GM23338 (cell line): ENCODE measurements at regions not wholly inside any gene's neighbourhood (a gene's known extent, or its start where the extent isn't known, plus 50 kb on each side); places are given as distances from the start of the nearest gene placed in this dataset.

Experiments used
- ATAC-seq: fragments of 200-7000 bp; cut with Tn5 transposase; 3 replicates; pipeline ENCODE4 v1.9.1; 2020
- DNase-seq: peaks from one replicate; pipeline ENCODE4 v3.0.0-alpha.2; 2015; ENCODE audit warnings: low spot score
- H2AFZ ChIP-seq: fragments of 200-600 bp; sonication (generic); 2 replicates; pipeline ENCODE4 v1.8.0; 2016; ENCODE audit warnings: antibody characterized with exemption, mild to moderate bottlenecking, moderate library complexity
- H3F3A ChIP-seq: fragments of 200-600 bp; sonication (generic); replicated peaks from 2 replicates; pipeline ENCODE4 v1.8.0; 2017; ENCODE audit warnings: antibody characterized with exemption, mixed run types, low read depth
- H3K27ac ChIP-seq: fragments of 200-600 bp; sonication (generic); 2 replicates; pipeline ENCODE4 v1.6.1; 2016; ENCODE audit warnings: low read depth
- H3K27me3 ChIP-seq: fragments of 200-600 bp; sonication (generic); 2 replicates; pipeline ENCODE4 v1.8.0; 2016; ENCODE audit warnings: mild to moderate bottlenecking, mixed run types, moderate library complexity; ENCODE audit not compliant: insufficient read depth
- H3K36me3 ChIP-seq: fragments of 200-600 bp; sonication (generic); 2 replicates; pipeline ENCODE4 v1.8.0; 2016; ENCODE audit warnings: mild to moderate bottlenecking; ENCODE audit not compliant: insufficient read depth
- H3K4me1 ChIP-seq: fragments of 200-600 bp; sonication (generic); 2 replicates; pipeline ENCODE4 v1.8.0; 2016; ENCODE audit warnings: mild to moderate bottlenecking, moderate library complexity; ENCODE audit not compliant: insufficient read depth
- H3K4me2 ChIP-seq: fragments of 200-600 bp; sonication (generic); 2 replicates; pipeline ENCODE4 v1.7.1; 2017; ENCODE audit warnings: mixed run types
- H3K4me3 ChIP-seq: fragments of 200-600 bp; sonication (generic); 2 replicates; pipeline ENCODE4 v1.6.1; 2016; ENCODE audit warnings: mixed run types
- H3K79me2 ChIP-seq: fragments of 200-600 bp; sonication (generic); replicated peaks from 2 replicates; pipeline ENCODE4 v1.8.0; 2017; ENCODE audit warnings: mild to moderate bottlenecking; ENCODE audit not compliant: insufficient read depth
- H3K9me2 ChIP-seq: fragments of 200-600 bp; sonication (generic); 2 replicates; pipeline ENCODE4 v1.8.0; 2017; ENCODE audit not compliant: insufficient read depth
- H4K20me1 ChIP-seq: fragments of 200-600 bp; sonication (generic); replicated peaks from 2 replicates; pipeline ENCODE4 v1.8.0; 2017; ENCODE audit warnings: mild to moderate bottlenecking; ENCODE audit not compliant: insufficient read depth
- H3K27ac Mint-ChIP-seq: 2 replicates; pipeline ENCODE4 v1.8.0; 2020; ENCODE audit warnings: inconsistent platforms, mild to moderate bottlenecking, moderate library complexity, mixed read lengths
- H3K27me3 Mint-ChIP-seq: 3 replicates; pipeline ENCODE4 v1.8.0; 2022; ENCODE audit warnings: low read depth, mild to moderate bottlenecking, moderate library complexity, mixed read lengths, inconsistent platforms; ENCODE audit not compliant: insufficient read depth, poor library complexity
- H3K36me3 Mint-ChIP-seq: 3 replicates; pipeline ENCODE4 v1.8.0; 2021; ENCODE audit warnings: low read depth, mild to moderate bottlenecking, inconsistent platforms, moderate library complexity, mixed read lengths
- H3K4me1 Mint-ChIP-seq: 3 replicates; pipeline ENCODE4 v1.8.0; 2020; ENCODE audit warnings: mild to moderate bottlenecking, inconsistent platforms, mixed read lengths
- H3K4me3 Mint-ChIP-seq: 3 replicates; pipeline ENCODE4 v1.8.0; 2021; ENCODE audit warnings: moderate library complexity, mild to moderate bottlenecking, inconsistent platforms, mixed read lengths
- H3K9me3 Mint-ChIP-seq: 3 replicates; pipeline ENCODE4 v1.8.0; 2020; ENCODE audit warnings: moderate library complexity, mild to moderate bottlenecking, inconsistent platforms, mixed read lengths
- CREB1 ChIP-seq: fragments of 250-450 bp; sonication (Bioruptor Pico); IDR thresholded peaks from 2 replicates; pipeline ENCODE4 v1.5.0; 2020; ENCODE audit warnings: low read depth, mild to moderate bottlenecking, moderate library complexity
- EZH2 ChIP-seq: fragments of 200-600 bp; sonication (generic); IDR thresholded peaks from one replicate; pipeline ENCODE4 v1.8.0; 2017; ENCODE audit warnings: antibody characterized with exemption, mild to moderate bottlenecking, low read depth; ENCODE audit not compliant: unreplicated experiment
- EZH2phosphoT487 ChIP-seq: fragments of 200-600 bp; sonication (generic); IDR thresholded peaks from one replicate; pipeline ENCODE4 v1.8.1; 2018; ENCODE audit warnings: antibody characterized with exemption; ENCODE audit not compliant: unreplicated experiment
- JUNB ChIP-seq: IDR thresholded peaks from one replicate; pipeline ENCODE4 v1.6.1; 2016; ENCODE audit warnings: antibody characterized with exemption; ENCODE audit not compliant: unreplicated experiment
- NANOG ChIP-seq: IDR thresholded peaks from 2 replicates; pipeline ENCODE4 v1.6.1; 2016; ENCODE audit warnings: antibody characterized with exemption, borderline replicate concordance
- POLR2AphosphoS5 ChIP-seq: IDR thresholded peaks from 2 replicates; pipeline ENCODE4 v1.6.1; 2016; ENCODE audit warnings: antibody characterized with exemption, low read depth
- STAT1 ChIP-seq: IDR thresholded peaks from one replicate; pipeline ENCODE4 v1.6.1; 2016; ENCODE audit warnings: antibody characterized with exemption; ENCODE audit not compliant: unreplicated experiment
- ZNF114 ChIP-seq: fragments of 250-450 bp; sonication (Bioruptor Pico); IDR thresholded peaks from 2 replicates; pipeline ENCODE4 v1.5.0; 2020; ENCODE audit warnings: mild to moderate bottlenecking, moderate library complexity
- ZNF331 ChIP-seq: fragments of 250-450 bp; sonication (Bioruptor Pico); IDR thresholded peaks from 2 replicates; pipeline ENCODE4 v1.5.0; 2020; ENCODE audit warnings: low read depth, mild to moderate bottlenecking, moderate library complexity
- TF ChIP-seq, protein P1 (sequence below): IDR thresholded peaks from 2 replicates; pipeline ENCODE4 v1.6.1; 2016; ENCODE audit warnings: antibody characterized with exemption
- TF ChIP-seq, protein P2 (sequence below): fragments of 250-450 bp; sonication (Bioruptor Pico); IDR thresholded peaks from 2 replicates; pipeline ENCODE4 v1.5.0; 2020; ENCODE audit warnings: mild to moderate bottlenecking, moderate library complexity
- TF ChIP-seq, protein P3 (sequence below), 2 experiments: fragments of 200-600 bp in 1 of 2; sonication (generic) in 1 of 2; conservative IDR thresholded peaks; 2 replicates each; pipeline versions ENCODE4 v1.5.1 to v1.6.1; 2016 to 2017; ENCODE audit warnings: antibody characterized with exemption in 2 of 2, low read depth in 2 of 2, mild to moderate bottlenecking in 2 of 2, moderate library complexity in 1 of 2
- TF ChIP-seq, protein P4 (sequence below): IDR thresholded peaks from one replicate; pipeline ENCODE4 v1.6.1; 2018; ENCODE audit warnings: antibody characterized with exemption; ENCODE audit not compliant: unreplicated experiment

DNA sequence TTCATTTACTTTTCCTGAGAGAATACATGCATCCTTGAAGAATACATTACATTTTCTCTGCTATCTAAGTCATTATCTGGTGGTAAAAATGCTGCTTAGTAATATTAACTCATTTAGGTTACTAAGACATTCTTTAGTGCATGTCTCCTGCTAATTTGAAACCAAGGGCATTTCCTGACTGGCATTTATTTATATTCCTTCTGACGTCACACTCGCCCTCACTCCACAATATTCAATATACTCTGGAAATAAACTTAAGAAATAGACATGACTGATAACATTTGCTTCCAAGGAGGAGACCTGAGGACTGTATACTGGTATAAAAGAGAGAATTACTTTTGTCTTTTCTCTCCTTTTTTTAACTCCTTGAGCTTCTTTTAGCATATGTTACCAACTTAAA, 619.5 kb upstream of the SMIM31 start:
- no peak overlapping the region for H3K4me3 Mint-ChIP-seq
- ATAC-seq (no peak), DNase-seq (no peak)
- Histone ChIP-seq H3F3A (no peaks in the 10 kb centered on the region), H3K79me2 (no peaks in the 10 kb centered on the region), H2AFZ (no peak overlapping the region), H4K20me1 (no peaks in the 10 kb centered on the region), H3K27ac (no peak overlapping the region), H3K4me1 (peaks cover 12% of the 10 kb centered on the region; the same call in 1 of the 2 replicates), H3K4me3 (no peak overlapping the region), H3K9me2 (peaks cover 4% of the 10 kb centered on the region; the same call in 1 of the 2 replicates), H3K4me2 (no peak overlapping the region), H3K27me3 (no peaks in the 10 kb centered on the region), H3K36me3 (no peaks in the 10 kb centered on the region)
- TF ChIP-seq EZH2phosphoT487 (no peak), CREB1 (CRISPR knock-in tag) (no peak), POLR2AphosphoS5 (no peak), STAT1 (no peak), EZH2 (no peak), ZNF114 (CRISPR knock-in tag) (no peak), JUNB (no peak), ZNF331 (no peak), NANOG (no peak)
- TF ChIP-seq, protein P1, sequence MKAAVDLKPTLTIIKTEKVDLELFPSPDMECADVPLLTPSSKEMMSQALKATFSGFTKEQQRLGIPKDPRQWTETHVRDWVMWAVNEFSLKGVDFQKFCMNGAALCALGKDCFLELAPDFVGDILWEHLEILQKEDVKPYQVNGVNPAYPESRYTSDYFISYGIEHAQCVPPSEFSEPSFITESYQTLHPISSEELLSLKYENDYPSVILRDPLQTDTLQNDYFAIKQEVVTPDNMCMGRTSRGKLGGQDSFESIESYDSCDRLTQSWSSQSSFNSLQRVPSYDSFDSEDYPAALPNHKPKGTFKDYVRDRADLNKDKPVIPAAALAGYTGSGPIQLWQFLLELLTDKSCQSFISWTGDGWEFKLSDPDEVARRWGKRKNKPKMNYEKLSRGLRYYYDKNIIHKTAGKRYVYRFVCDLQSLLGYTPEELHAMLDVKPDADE = no peak
- TF ChIP-seq, protein P2, sequence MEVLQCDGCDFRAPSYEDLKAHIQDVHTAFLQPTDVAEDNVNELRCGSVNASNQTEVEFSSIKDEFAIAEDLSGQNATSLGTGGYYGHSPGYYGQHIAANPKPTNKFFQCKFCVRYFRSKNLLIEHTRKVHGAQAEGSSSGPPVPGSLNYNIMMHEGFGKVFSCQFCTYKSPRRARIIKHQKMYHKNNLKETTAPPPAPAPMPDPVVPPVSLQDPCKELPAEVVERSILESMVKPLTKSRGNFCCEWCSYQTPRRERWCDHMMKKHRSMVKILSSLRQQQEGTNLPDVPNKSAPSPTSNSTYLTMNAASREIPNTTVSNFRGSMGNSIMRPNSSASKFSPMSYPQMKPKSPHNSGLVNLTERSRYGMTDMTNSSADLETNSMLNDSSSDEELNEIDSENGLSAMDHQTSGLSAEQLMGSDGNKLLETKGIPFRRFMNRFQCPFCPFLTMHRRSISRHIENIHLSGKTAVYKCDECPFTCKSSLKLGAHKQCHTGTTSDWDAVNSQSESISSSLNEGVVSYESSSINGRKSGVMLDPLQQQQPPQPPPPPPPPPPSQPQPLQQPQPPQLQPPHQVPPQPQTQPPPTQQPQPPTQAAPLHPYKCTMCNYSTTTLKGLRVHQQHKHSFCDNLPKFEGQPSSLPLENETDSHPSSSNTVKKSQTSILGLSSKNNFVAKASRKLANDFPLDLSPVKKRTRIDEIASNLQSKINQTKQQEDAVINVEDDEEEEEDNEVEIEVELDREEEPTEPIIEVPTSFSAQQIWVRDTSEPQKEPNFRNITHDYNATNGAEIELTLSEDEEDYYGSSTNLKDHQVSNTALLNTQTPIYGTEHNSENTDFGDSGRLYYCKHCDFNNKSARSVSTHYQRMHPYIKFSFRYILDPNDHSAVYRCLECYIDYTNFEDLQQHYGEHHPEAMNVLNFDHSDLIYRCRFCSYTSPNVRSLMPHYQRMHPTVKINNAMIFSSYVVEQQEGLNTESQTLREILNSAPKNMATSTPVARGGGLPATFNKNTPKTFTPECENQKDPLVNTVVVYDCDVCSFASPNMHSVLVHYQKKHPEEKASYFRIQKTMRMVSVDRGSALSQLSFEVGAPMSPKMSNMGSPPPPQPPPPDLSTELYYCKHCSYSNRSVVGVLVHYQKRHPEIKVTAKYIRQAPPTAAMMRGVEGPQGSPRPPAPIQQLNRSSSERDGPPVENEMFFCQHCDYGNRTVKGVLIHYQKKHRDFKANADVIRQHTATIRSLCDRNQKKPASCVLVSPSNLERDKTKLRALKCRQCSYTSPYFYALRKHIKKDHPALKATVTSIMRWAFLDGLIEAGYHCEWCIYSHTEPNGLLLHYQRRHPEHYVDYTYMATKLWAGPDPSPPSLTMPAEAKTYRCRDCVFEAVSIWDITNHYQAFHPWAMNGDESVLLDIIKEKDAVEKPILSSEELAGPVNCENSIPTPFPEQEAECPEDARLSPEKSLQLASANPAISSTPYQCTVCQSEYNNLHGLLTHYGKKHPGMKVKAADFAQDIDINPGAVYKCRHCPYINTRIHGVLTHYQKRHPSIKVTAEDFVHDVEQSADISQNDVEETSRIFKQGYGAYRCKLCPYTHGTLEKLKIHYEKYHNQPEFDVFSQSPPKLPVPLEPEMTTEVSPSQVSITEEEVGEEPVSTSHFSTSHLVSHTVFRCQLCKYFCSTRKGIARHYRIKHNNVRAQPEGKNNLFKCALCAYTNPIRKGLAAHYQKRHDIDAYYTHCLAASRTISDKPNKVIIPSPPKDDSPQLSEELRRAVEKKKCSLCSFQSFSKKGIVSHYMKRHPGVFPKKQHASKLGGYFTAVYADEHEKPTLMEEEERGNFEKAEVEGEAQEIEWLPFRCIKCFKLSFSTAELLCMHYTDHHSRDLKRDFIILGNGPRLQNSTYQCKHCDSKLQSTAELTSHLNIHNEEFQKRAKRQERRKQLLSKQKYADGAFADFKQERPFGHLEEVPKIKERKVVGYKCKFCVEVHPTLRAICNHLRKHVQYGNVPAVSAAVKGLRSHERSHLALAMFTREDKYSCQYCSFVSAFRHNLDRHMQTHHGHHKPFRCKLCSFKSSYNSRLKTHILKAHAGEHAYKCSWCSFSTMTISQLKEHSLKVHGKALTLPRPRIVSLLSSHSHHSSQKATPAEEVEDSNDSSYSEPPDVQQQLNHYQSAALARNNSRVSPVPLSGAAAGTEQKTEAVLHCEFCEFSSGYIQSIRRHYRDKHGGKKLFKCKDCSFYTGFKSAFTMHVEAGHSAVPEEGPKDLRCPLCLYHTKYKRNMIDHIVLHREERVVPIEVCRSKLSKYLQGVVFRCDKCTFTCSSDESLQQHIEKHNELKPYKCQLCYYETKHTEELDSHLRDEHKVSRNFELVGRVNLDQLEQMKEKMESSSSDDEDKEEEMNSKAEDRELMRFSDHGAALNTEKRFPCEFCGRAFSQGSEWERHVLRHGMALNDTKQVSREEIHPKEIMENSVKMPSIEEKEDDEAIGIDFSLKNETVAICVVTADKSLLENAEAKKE (CRISPR knock-in tag) = no peak
- TF ChIP-seq, protein P3, sequence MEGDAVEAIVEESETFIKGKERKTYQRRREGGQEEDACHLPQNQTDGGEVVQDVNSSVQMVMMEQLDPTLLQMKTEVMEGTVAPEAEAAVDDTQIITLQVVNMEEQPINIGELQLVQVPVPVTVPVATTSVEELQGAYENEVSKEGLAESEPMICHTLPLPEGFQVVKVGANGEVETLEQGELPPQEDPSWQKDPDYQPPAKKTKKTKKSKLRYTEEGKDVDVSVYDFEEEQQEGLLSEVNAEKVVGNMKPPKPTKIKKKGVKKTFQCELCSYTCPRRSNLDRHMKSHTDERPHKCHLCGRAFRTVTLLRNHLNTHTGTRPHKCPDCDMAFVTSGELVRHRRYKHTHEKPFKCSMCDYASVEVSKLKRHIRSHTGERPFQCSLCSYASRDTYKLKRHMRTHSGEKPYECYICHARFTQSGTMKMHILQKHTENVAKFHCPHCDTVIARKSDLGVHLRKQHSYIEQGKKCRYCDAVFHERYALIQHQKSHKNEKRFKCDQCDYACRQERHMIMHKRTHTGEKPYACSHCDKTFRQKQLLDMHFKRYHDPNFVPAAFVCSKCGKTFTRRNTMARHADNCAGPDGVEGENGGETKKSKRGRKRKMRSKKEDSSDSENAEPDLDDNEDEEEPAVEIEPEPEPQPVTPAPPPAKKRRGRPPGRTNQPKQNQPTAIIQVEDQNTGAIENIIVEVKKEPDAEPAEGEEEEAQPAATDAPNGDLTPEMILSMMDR (conservative IDR thresholded peaks at IDR 0.05; ENCODE audit: low read depth in 2 of 2) = no peak
- TF ChIP-seq, protein P4, sequence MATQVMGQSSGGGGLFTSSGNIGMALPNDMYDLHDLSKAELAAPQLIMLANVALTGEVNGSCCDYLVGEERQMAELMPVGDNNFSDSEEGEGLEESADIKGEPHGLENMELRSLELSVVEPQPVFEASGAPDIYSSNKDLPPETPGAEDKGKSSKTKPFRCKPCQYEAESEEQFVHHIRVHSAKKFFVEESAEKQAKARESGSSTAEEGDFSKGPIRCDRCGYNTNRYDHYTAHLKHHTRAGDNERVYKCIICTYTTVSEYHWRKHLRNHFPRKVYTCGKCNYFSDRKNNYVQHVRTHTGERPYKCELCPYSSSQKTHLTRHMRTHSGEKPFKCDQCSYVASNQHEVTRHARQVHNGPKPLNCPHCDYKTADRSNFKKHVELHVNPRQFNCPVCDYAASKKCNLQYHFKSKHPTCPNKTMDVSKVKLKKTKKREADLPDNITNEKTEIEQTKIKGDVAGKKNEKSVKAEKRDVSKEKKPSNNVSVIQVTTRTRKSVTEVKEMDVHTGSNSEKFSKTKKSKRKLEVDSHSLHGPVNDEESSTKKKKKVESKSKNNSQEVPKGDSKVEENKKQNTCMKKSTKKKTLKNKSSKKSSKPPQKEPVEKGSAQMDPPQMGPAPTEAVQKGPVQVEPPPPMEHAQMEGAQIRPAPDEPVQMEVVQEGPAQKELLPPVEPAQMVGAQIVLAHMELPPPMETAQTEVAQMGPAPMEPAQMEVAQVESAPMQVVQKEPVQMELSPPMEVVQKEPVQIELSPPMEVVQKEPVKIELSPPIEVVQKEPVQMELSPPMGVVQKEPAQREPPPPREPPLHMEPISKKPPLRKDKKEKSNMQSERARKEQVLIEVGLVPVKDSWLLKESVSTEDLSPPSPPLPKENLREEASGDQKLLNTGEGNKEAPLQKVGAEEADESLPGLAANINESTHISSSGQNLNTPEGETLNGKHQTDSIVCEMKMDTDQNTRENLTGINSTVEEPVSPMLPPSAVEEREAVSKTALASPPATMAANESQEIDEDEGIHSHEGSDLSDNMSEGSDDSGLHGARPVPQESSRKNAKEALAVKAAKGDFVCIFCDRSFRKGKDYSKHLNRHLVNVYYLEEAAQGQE = no peak
- H3K27ac Mint-ChIP-seq = no peak overlapping the region
- H3K36me3 Mint-ChIP-seq = peaks cover 3% of the 10 kb centered on the region; the same call in 2 of the 3 replicates
- H3K9me3 Mint-ChIP-seq = no peaks in the 10 kb centered on the region; the same call in 2 of the 3 replicates
- peaks cover 22% of the 10 kb centered on the region; the same call in 2 of the 3 replicates for H3K4me1 Mint-ChIP-seq
- no peaks in the 10 kb centered on the region for H3K27me3 Mint-ChIP-seq
